GM21526 (cell line): ENCODE measurements at regions not wholly inside any gene's neighbourhood (a gene's known extent, or its start where the extent isn't known, plus 50 kb on each side); places are given as distances from the start of the nearest gene placed in this dataset.
"Not testable (repeated sequence)": the region's sequence is repeated elsewhere in the genome, so short reads cannot be mapped to it uniquely, and the experiment has no call there.

Source experiments
- ATAC-seq: cut with Tn5 transposase; IDR thresholded peaks from one replicate; pipeline ENCODE4 v1.9.1; 2021; ENCODE audit warnings: moderate library complexity; ENCODE audit not compliant: unreplicated experiment, low FRiP score

GRCh38 chr5:130529111-130529510, 624.8 kb downstream of the CHSY3 start:
- no peak for ATAC-seq

GRCh38 chr5:130528474-130528873, 624.2 kb downstream of the CHSY3 start:
- ATAC-seq: no peak

GRCh38 chr5:130526708-130527107, 622.4 kb downstream of the CHSY3 start:
- ATAC-seq: no peak

- ATAC-seq: no peak
Measured at GRCh38 chr5:130520211-130520610, 615.9 kb downstream of the CHSY3 start.

- no peak for ATAC-seq
Measured at GRCh38 chr5:130514984-130515690, 610.9 kb downstream of the CHSY3 start.

- no peak for ATAC-seq
Measured at GRCh38 chr5:130502702-130503101, 598.4 kb downstream of the CHSY3 start.

GRCh38 chr5:130501151-130501865, 597.0 kb downstream of the CHSY3 start:
- ATAC-seq: no peak

GRCh38 chr5:130500495-130500894, 596.2 kb downstream of the CHSY3 start:
- not testable (repeated sequence) for ATAC-seq

GRCh38 chr5:130496215-130496614, 592.0 kb downstream of the CHSY3 start:
- ATAC-seq: no peak

GRCh38 chr5:130488252-130488651, 584.0 kb downstream of the CHSY3 start:
- ATAC-seq: no peak

- no peak for ATAC-seq
Measured at GRCh38 chr5:130479045-130479804, 575.0 kb downstream of the CHSY3 start.

- no peak for ATAC-seq
Measured at GRCh38 chr5:130476325-130476724, 572.1 kb downstream of the CHSY3 start.

GRCh38 chr5:130462516-130462915, 558.3 kb downstream of the CHSY3 start:
- no peak for ATAC-seq

GRCh38 chr5:130455175-130455574, 550.9 kb downstream of the CHSY3 start:
- ATAC-seq: no peak

GRCh38 chr5:130452744-130453143, 548.5 kb downstream of the CHSY3 start:
- ATAC-seq: no peak

- ATAC-seq: no peak
Measured at GRCh38 chr5:130436430-130436829, 532.2 kb downstream of the CHSY3 start.

GRCh38 chr5:130427222-130427955, 523.1 kb downstream of the CHSY3 start:
- ATAC-seq: no peak

- ATAC-seq: no peak
Measured at GRCh38 chr5:130425424-130425823, 521.2 kb downstream of the CHSY3 start.

- ATAC-seq: no peak
Measured at GRCh38 chr5:130424341-130424740, 520.1 kb downstream of the CHSY3 start.

- ATAC-seq: no peak
Measured at GRCh38 chr5:130402906-130403305, 498.6 kb downstream of the CHSY3 start.

GRCh38 chr5:130400091-130400490, 495.8 kb downstream of the CHSY3 start:
- ATAC-seq: no peak
